ENCODE measurements at regions not wholly inside any gene's neighbourhood (a gene's known extent, or its start where the extent isn't known, plus 50 kb on each side); places are given as distances from the start of the nearest gene placed in this dataset.

- DNase-seq: no peak
- H3K27me3 ChIP-seq: no peaks in the 10 kb centered on the region
- no peak for TF ChIP-seq EP300 (IDR thresholded peaks at IDR 0.05; ENCODE audit: low read depth)
- TF ChIP-seq POLR2A (IDR thresholded peaks at IDR 0.05): no peak
- TF ChIP-seq POLR2AphosphoS5 (IDR thresholded peaks at IDR 0.05): no peak
- TF ChIP-seq CTCF (IDR thresholded peaks at IDR 0.05): no peak
- H3K4me3 ChIP-seq: no peak overlapping the region
- intact Hi-C loops (cut with DNase I; ENCODE audit: low total_unique reads) (no loop called here), in situ Hi-C loops (cut with MboI; ENCODE audit: low pct_ligation_motif_present in 1 of 4, low pct_unique_long_range_greater_than_20kb in 1 of 4, low sequenced_read_pairs in 3 of 4) (no loop called here)
- no peaks in the 10 kb centered on the region for H3K36me3 ChIP-seq
- no peaks in the 10 kb centered on the region for H3K9me3 ChIP-seq
- H3K4me1 ChIP-seq: no peaks in the 10 kb centered on the region
- WGBS, 2 donors (ENCODE audit: low coverage in 1 of 2): 89% methylated on average over 1 of the region's 1 CpG
- no peak overlapping the region for H3K27ac ChIP-seq
Observed at GRCh38 chr16:64047207-64047606, 1074.7 kb downstream of the CDH11 start.

GRCh38 chr16:64035337-64035736, 1086.5 kb downstream of the CDH11 start:
- no peaks in the 10 kb centered on the region for H3K4me1 ChIP-seq
- no peaks in the 10 kb centered on the region for H3K9me3 ChIP-seq
- TF ChIP-seq POLR2A (IDR thresholded peaks at IDR 0.05) (no peak), POLR2AphosphoS5 (IDR thresholded peaks at IDR 0.05) (no peak), CTCF (IDR thresholded peaks at IDR 0.05) (no peak), EP300 (IDR thresholded peaks at IDR 0.05; ENCODE audit: low read depth) (no peak)
- no peak overlapping the region for H3K27ac ChIP-seq
- in situ Hi-C loops (cut with MboI; ENCODE audit: low pct_ligation_motif_present in 1 of 4, low pct_unique_long_range_greater_than_20kb in 1 of 4, low sequenced_read_pairs in 3 of 4): no loop called here
- H3K4me3 ChIP-seq: no peak overlapping the region
- H3K36me3 ChIP-seq: no peaks in the 10 kb centered on the region
- 74% methylated on average over 2 of the region's 2 CpGs; no CpG with 5 or more reads in 1 of the 2 donors for WGBS, 2 donors (ENCODE audit: low coverage in 1 of 2)
- no peak for DNase-seq
- intact Hi-C loops (cut with DNase I; ENCODE audit: low total_unique reads): no loop called here
- H3K27me3 ChIP-seq: no peaks in the 10 kb centered on the region

GRCh38 chr16:64019339-64019738, 1102.5 kb downstream of the CDH11 start:
- TF ChIP-seq POLR2AphosphoS5 (IDR thresholded peaks at IDR 0.05): no peak
- in situ Hi-C loops (cut with MboI; ENCODE audit: low pct_ligation_motif_present in 1 of 4, low pct_unique_long_range_greater_than_20kb in 1 of 4, low sequenced_read_pairs in 3 of 4) (no loop called here), intact Hi-C loops (cut with DNase I; ENCODE audit: low total_unique reads) (no loop called here)
- DNase-seq: no peak
- H3K27ac ChIP-seq: no peak overlapping the region
- H3K4me3 ChIP-seq: no peak overlapping the region
- H3K4me1 ChIP-seq: no peaks in the 10 kb centered on the region
- no peaks in the 10 kb centered on the region for H3K36me3 ChIP-seq
- no peaks in the 10 kb centered on the region for H3K9me3 ChIP-seq
- no peaks in the 10 kb centered on the region for H3K27me3 ChIP-seq
- 79 to 86% methylated on average over 3 of the region's 3 CpGs for whole genome bisulfite sequencing, 2 donors (ENCODE audit: low coverage in 1 of 2)

- 25 to 47% methylated on average over 1 of the region's 1 CpG for WGBS, 2 donors (ENCODE audit: low coverage in 1 of 2)
- Histone ChIP-seq H3K36me3 (no peaks in the 10 kb centered on the region), H3K4me1 (no peaks in the 10 kb centered on the region), H3K27me3 (no peaks in the 10 kb centered on the region), H3K4me3 (no peak overlapping the region), H3K27ac (no peak overlapping the region), H3K9me3 (no peaks in the 10 kb centered on the region)
- no peak for TF ChIP-seq POLR2A (IDR thresholded peaks at IDR 0.05)
- no peak for TF ChIP-seq POLR2AphosphoS5 (IDR thresholded peaks at IDR 0.05)
- no peak for TF ChIP-seq CTCF (IDR thresholded peaks at IDR 0.05)
- TF ChIP-seq EP300 (IDR thresholded peaks at IDR 0.05; ENCODE audit: low read depth): no peak
- no peak for DNase-seq
- in situ Hi-C loops (cut with MboI; ENCODE audit: low pct_ligation_motif_present in 1 of 4, low pct_unique_long_range_greater_than_20kb in 1 of 4, low sequenced_read_pairs in 3 of 4) (no loop called here), intact Hi-C loops (cut with DNase I; ENCODE audit: low total_unique reads) (no loop called here)
Observed at GRCh38 chr16:64017796-64018195, 1104.1 kb downstream of the CDH11 start.

- WGBS, 2 donors (ENCODE audit: low coverage in 1 of 2): 71 to 79% methylated on average over 1 of the region's 1 CpG
- in situ Hi-C loops (cut with MboI; ENCODE audit: low pct_ligation_motif_present in 1 of 4, low pct_unique_long_range_greater_than_20kb in 1 of 4, low sequenced_read_pairs in 3 of 4): no loop called here
- no peaks in the 10 kb centered on the region for H3K4me1 ChIP-seq
Observed at GRCh38 chr16:64013856-64014255, 1108.0 kb downstream of the CDH11 start.

More at GRCh38 chr16:64013856-64014255, 1108.0 kb downstream of the CDH11 start:
- Histone ChIP-seq H3K27ac (no peak overlapping the region), H3K9me3 (no peaks in the 10 kb centered on the region), H3K36me3 (no peaks in the 10 kb centered on the region), H3K4me3 (no peak overlapping the region), H3K27me3 (no peaks in the 10 kb centered on the region)
- TF ChIP-seq POLR2AphosphoS5 (IDR thresholded peaks at IDR 0.05) (no peak), EP300 (IDR thresholded peaks at IDR 0.05; ENCODE audit: low read depth) (no peak), POLR2A (IDR thresholded peaks at IDR 0.05) (no peak), CTCF (IDR thresholded peaks at IDR 0.05) (no peak)
- DNase-seq: no peak
- intact Hi-C loops (cut with DNase I; ENCODE audit: low total_unique reads): no loop called here

Measured in transverse colon (tissue), 4 donors.